CD8-positive, alpha-beta memory T cell (primary cell): ENCODE measurements at regions not wholly inside any gene's neighbourhood (a gene's known extent, or its start where the extent isn't known, plus 50 kb on each side); places are given as distances from the start of the nearest gene placed in this dataset.

Experiments
- CTCF ChIA-PET: fragments of 350-600 bp; sonication (Branson Sonifier 250); formaldehyde crosslinking; loops from one replicate; lab custom pipeline; 2021; ENCODE audit warnings: antibody characterized with exemption; lab: Charles Lee
- POLR2A ChIA-PET: fragments of 350-600 bp; sonication (Branson Sonifier 250); formaldehyde crosslinking; loops from one replicate; lab custom pipeline; 2021; ENCODE audit warnings: antibody characterized with exemption; lab: Charles Lee
- DNase-seq, 5 donors: peaks; one replicate each; pipeline versions ENCODE4 v3.0.0 to v3.0.0-alpha.2; 2020 to 2022; ENCODE audit warnings: mixed read lengths in 1 of 5
- H3K27ac ChIP-seq: one replicate; pipeline ENCODE4 v1.7.0; 2013; ENCODE audit warnings: low read depth, mild to moderate bottlenecking, low read length, moderate library complexity
- H3K27me3 ChIP-seq: 2 replicates; pipeline ENCODE4 v1.7.0; 2013; ENCODE audit warnings: low read length, mild to moderate bottlenecking; ENCODE audit not compliant: insufficient read depth, poor library complexity, severe bottlenecking
- H3K36me3 ChIP-seq: 2 replicates; pipeline ENCODE4 v1.7.0; 2013; ENCODE audit warnings: mild to moderate bottlenecking, low read length, moderate library complexity; ENCODE audit not compliant: insufficient read depth
- H3K4me1 ChIP-seq: 2 replicates; pipeline ENCODE4 v1.7.0; 2013; ENCODE audit warnings: mild to moderate bottlenecking, low read length, moderate library complexity; ENCODE audit not compliant: insufficient read depth
- H3K4me3 ChIP-seq: 2 replicates; pipeline ENCODE4 v1.7.0; 2013; ENCODE audit warnings: mild to moderate bottlenecking, low read length
- H3K9me3 ChIP-seq: 2 replicates; pipeline ENCODE4 v1.7.0; 2013; ENCODE audit warnings: mild to moderate bottlenecking, low read length
- H3K27ac Mint-ChIP-seq, 8 donors: one replicate each; pipeline ENCODE4 v1.8.0; 2020 to 2021; ENCODE audit warnings: mixed read lengths in 8 of 8, mild to moderate bottlenecking in 6 of 8, inconsistent platforms in 3 of 8, moderate library complexity in 3 of 8
- H3K27me3 Mint-ChIP-seq, 2 donors: one replicate each; pipeline ENCODE4 v1.8.0; 2020 to 2021; ENCODE audit warnings: mixed read lengths in 2 of 2, mild to moderate bottlenecking in 1 of 2, moderate library complexity in 1 of 2
- H3K36me3 Mint-ChIP-seq, 3 donors: one replicate each; pipeline ENCODE4 v1.8.0; 2020 to 2021; ENCODE audit warnings: mixed read lengths in 3 of 3, inconsistent platforms in 1 of 3, mild to moderate bottlenecking in 1 of 3
- H3K4me1 Mint-ChIP-seq, 3 donors: one replicate each; pipeline ENCODE4 v1.8.0; 2020 to 2021; ENCODE audit warnings: mixed read lengths in 3 of 3, inconsistent platforms in 1 of 3, mild to moderate bottlenecking in 1 of 3
- H3K4me3 Mint-ChIP-seq, 7 donors: one replicate each; pipeline ENCODE4 v1.8.0; 2020 to 2021; ENCODE audit warnings: mixed read lengths in 7 of 7, mild to moderate bottlenecking in 6 of 7, moderate library complexity in 4 of 7, inconsistent platforms in 2 of 7
- H3K9me3 Mint-ChIP-seq, 5 donors: one replicate each; pipeline ENCODE4 v1.8.0; 2020 to 2022; ENCODE audit warnings: mixed read lengths in 5 of 5, mild to moderate bottlenecking in 3 of 5, moderate library complexity in 2 of 5, inconsistent platforms in 1 of 5

DNA sequence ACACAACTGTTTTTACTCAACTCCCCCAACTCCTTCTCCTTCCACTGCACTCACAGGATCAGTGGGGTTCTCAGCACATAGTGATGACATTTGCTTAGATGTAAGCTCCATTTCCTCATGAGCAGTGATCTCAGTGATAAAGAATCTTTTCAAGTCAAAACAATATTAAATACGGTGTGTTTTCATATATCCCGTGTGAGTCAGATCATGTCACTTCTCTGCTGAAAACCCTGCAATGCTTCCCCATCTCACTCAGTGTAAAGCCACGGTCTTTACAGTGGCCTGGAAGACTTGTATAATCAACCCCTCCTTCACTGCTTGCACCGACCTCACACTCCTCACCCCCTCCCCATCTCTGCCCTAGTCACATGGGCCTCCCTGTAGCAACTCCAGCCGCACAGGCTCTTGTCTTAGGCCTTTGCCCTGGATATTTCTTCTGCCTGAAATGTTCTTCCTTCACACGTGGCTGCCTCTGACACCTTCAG is 149.7 kb upstream of the ARHGAP5 start:
- POLR2A ChIA-PET: no interaction called here
- no peak overlapping the region for H3K27ac ChIP-seq
- CTCF ChIA-PET: interaction anchor here (1.0 to 2.5 kb wide), 6 partner anchors 11 to 326 kb away, joined by 3 to 20 read pairs (median 4); no protein-coding TSS in a partner anchor

DNA sequence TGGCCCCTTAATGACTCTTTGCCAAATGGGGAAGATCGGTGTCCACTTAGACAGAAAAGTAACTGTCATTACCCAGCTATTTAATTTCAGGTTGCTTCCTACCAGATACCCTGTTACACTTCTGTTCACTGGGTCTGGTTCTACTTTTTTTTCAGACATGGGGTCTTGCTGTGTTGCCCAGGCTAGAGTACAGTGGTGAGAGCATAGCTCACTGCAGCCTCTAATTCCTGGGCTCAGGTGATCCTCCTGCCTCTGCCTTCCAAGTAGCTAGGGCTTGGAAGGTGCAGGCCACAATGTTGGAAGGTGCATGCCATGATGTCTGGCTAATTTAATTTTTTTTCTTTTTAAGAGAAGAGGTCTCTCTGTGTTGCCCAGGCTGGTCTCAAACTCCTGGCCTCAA is 147.0 kb upstream of the ARHGAP5 start:
- H3K27ac Mint-ChIP-seq: no peak overlapping the region
- CTCF ChIA-PET: interaction anchor here (0.8 to 1.3 kb wide), 2 partner anchors 13 to 325 kb away, joined by 3 read pairs; no protein-coding TSS in a partner anchor
- H3K27ac ChIP-seq: no peak overlapping the region
- H3K9me3 ChIP-seq: no peaks in the 10 kb centered on the region
- no peak overlapping the region for H3K4me3 Mint-ChIP-seq
- H3K27me3 ChIP-seq: no peaks in the 10 kb centered on the region
- DNase-seq: no peak
- no peaks in the 10 kb centered on the region for H3K4me1 ChIP-seq
- H3K4me3 ChIP-seq: no peak overlapping the region
- peaks cover 0 to 2% (median 0%) of the 10 kb centered on the region in 5 donors for H3K9me3 Mint-ChIP-seq
- POLR2A ChIA-PET: no interaction called here
- no peaks in the 10 kb centered on the region for H3K36me3 ChIP-seq
- peaks cover 0 to 2% of the 10 kb centered on the region in 2 donors for H3K27me3 Mint-ChIP-seq
- no peaks in the 10 kb centered on the region for H3K36me3 Mint-ChIP-seq
- H3K4me1 Mint-ChIP-seq: peaks cover 0 to 9% (median 0%) of the 10 kb centered on the region in 3 donors

More for the DNA sequence above, 149.7 kb upstream of the ARHGAP5 start:
- no peaks in the 10 kb centered on the region for H3K9me3 Mint-ChIP-seq
- peak overlapping the region in 2 of 8 donors; percentile 37 to 47 for H3K27ac Mint-ChIP-seq
- H3K4me1 Mint-ChIP-seq: peaks cover 0 to 9% (median 0%) of the 10 kb centered on the region in 3 donors
- H3K36me3 ChIP-seq: no peaks in the 10 kb centered on the region
- peaks cover 0 to 1% (median 0%) of the 10 kb centered on the region in 3 donors for H3K36me3 Mint-ChIP-seq
- no peak for DNase-seq
- no peak overlapping the region for H3K4me3 ChIP-seq
- no peak overlapping the region for H3K4me3 Mint-ChIP-seq
- no peaks in the 10 kb centered on the region for H3K27me3 ChIP-seq
- H3K4me1 ChIP-seq: no peaks in the 10 kb centered on the region
- no peaks in the 10 kb centered on the region for H3K9me3 ChIP-seq
- no peaks in the 10 kb centered on the region for H3K27me3 Mint-ChIP-seq

DNA sequence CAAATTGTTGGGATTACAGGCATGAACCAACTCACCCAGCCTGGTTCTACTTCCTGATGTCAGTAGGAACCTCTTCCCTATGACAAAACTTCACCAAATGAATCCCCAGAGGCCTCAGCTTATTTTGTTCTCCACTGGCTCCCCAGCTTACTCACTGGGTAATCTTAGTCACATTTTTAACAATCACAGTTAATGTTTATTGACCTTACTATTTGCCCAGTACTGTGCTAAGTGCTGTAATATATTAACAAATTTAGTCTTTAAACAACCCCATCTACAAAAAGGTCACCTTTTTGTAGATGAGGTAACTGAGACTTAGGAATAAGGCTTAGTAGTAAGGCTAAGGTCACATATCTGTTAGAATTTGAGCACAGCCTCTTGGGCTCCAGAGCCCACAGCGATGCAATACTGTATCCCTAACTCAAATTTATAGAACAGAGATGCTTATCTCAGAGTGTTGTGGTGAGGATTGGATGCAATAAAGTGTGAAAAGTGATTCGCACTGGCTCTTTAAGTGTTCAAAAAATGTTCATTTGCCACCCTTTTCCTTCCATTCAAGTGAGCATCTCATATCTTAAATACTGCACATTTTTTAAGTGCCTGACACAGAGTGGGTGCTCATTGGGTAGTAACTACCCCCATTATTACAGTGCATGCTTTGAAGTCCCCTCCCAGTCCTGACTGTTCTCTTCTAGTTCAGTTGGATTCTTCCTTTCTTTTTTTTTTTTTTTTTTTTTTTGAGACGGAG is 146.4 kb upstream of the ARHGAP5 start:
- POLR2A ChIA-PET: no interaction called here

DNA sequence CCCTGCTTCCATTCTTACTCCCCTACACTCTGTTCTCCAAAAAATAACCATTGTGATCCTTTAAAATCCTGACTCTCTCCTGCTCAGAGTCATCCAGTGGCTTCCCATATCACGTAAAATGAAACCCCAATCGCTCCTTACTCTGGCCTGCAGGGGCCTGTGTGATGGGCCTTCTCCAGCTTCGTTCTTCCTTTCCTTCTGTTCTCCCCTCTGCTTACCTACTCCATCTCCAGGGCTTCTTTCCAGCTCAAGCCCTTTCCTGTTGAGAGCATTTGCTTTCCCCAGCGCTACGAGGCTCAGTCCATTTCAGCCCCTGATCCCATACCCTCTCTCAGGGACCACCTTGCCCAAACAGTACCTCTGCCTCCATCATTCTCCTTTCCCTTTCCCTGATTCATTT is 144.4 kb upstream of the ARHGAP5 start:
- Histone ChIP-seq H3K27ac (no peak overlapping the region), H3K4me3 (no peak overlapping the region), H3K27me3 (no peaks in the 10 kb centered on the region), H3K36me3 (no peaks in the 10 kb centered on the region), H3K9me3 (no peaks in the 10 kb centered on the region), H3K4me1 (no peaks in the 10 kb centered on the region)
- no peaks in the 10 kb centered on the region for H3K36me3 Mint-ChIP-seq
- peaks cover 0 to 2% (median 0%) of the 10 kb centered on the region in 5 donors for H3K9me3 Mint-ChIP-seq
- DNase-seq: no peak
- POLR2A ChIA-PET: no interaction called here
- peaks cover 0 to 2% of the 10 kb centered on the region in 2 donors for H3K27me3 Mint-ChIP-seq
- H3K4me1 Mint-ChIP-seq: peaks cover 0 to 5% (median 4%) of the 10 kb centered on the region in 3 donors
- H3K4me3 Mint-ChIP-seq: no peak overlapping the region
- H3K27ac Mint-ChIP-seq: no peak overlapping the region
- CTCF ChIA-PET: no interaction called here

More for the DNA sequence above, 146.4 kb upstream of the ARHGAP5 start:
- no peak overlapping the region for H3K4me3 ChIP-seq
- H3K4me1 ChIP-seq: no peaks in the 10 kb centered on the region
- no peak overlapping the region for H3K27ac ChIP-seq
- no peaks in the 10 kb centered on the region for H3K27me3 ChIP-seq
- CTCF ChIA-PET: interaction anchor here (0.8 to 1.3 kb wide), 2 partner anchors 12 to 324 kb away, joined by 3 read pairs; no protein-coding TSS in a partner anchor
- H3K9me3 ChIP-seq: no peaks in the 10 kb centered on the region
- no peaks in the 10 kb centered on the region for H3K36me3 ChIP-seq
- Mint-ChIP-seq H3K27ac (no peak overlapping the region), H3K9me3 (peaks cover 0 to 2% (median 0%) of the 10 kb centered on the region in 5 donors), H3K36me3 (no peaks in the 10 kb centered on the region), H3K4me3 (no peak overlapping the region), H3K4me1 (peaks cover 0 to 9% (median 0%) of the 10 kb centered on the region in 3 donors), H3K27me3 (peaks cover 0 to 2% of the 10 kb centered on the region in 2 donors)
- DNase-seq: no peak

DNA sequence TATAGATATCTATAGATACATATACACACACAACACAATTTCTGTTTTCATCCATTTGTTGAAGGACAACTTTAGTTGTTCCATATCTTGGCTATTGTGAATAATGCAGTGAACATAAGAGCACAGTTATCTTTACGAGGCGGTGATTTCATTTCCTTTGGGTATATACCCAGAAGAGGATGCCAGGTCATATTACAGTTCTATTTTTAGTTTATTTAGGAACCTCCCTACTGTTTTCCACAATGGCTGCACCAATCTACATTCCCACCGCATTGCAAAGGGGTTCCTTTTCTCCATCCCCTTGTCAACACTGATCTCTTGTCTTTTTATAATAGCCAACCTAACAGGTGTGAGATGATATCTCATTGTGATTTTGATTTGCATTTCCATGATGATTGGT is 143.4 kb upstream of the ARHGAP5 start:
- Mint-ChIP-seq H3K4me1 (peaks cover 4 to 9% (median 8%) of the 10 kb centered on the region in 3 donors), H3K9me3 (peaks cover 0 to 2% (median 0%) of the 10 kb centered on the region in 5 donors), H3K4me3 (no peak overlapping the region), H3K36me3 (no peaks in the 10 kb centered on the region), H3K27ac (no peak overlapping the region), H3K27me3 (peaks cover 0 to 3% of the 10 kb centered on the region in 2 donors)
- H3K27ac ChIP-seq: no peak overlapping the region
- no peaks in the 10 kb centered on the region for H3K4me1 ChIP-seq
- H3K4me3 ChIP-seq: no peak overlapping the region
- no peaks in the 10 kb centered on the region for H3K27me3 ChIP-seq
- POLR2A ChIA-PET: no interaction called here
- no peaks in the 10 kb centered on the region for H3K9me3 ChIP-seq
- CTCF ChIA-PET: no interaction called here
- H3K36me3 ChIP-seq: no peaks in the 10 kb centered on the region
- DNase-seq: no peak

DNA sequence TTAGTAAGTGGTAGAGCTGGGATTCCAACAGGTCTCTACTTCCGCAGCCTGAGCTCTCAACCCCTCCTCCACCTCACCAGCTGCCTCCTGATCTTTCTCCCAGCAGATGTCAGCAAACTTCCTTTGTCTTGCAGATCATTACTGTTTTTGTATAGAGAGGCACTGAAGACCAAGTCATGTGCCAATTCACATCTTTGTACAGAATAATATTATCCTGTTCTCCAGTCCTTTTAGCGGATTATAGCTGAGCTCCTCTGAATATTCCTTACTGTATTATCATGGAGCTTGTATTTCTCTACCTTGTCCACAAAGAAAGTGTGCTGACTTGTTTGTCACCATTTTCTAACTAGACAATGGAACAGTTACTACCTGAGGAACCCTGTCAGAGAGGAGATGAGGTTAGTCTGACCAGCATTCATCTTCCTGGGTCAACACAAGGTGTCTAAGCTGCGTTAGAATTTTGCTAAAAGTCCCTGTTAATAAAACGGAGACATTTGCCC is 142.3 kb upstream of the ARHGAP5 start:
- DNase-seq: no peak
- H3K4me3 ChIP-seq: no peak overlapping the region
- H3K4me1 Mint-ChIP-seq: peaks cover 4 to 9% (median 8%) of the 10 kb centered on the region in 3 donors
- POLR2A ChIA-PET: no interaction called here
- H3K36me3 Mint-ChIP-seq: no peaks in the 10 kb centered on the region
- H3K27ac ChIP-seq: no peak overlapping the region
- H3K9me3 ChIP-seq: no peaks in the 10 kb centered on the region
- no peaks in the 10 kb centered on the region for H3K36me3 ChIP-seq
- H3K9me3 Mint-ChIP-seq: peaks cover 0 to 2% (median 0%) of the 10 kb centered on the region in 5 donors
- H3K4me1 ChIP-seq: no peaks in the 10 kb centered on the region
- CTCF ChIA-PET: interaction anchor here (2.0 kb wide), 1 partner anchor 9 kb away, joined by 10 read pairs; no protein-coding TSS in a partner anchor
- H3K27me3 Mint-ChIP-seq: peaks cover 0 to 3% of the 10 kb centered on the region in 2 donors
- no peak overlapping the region for H3K4me3 Mint-ChIP-seq
- H3K27ac Mint-ChIP-seq: no peak overlapping the region
- no peaks in the 10 kb centered on the region for H3K27me3 ChIP-seq

DNA sequence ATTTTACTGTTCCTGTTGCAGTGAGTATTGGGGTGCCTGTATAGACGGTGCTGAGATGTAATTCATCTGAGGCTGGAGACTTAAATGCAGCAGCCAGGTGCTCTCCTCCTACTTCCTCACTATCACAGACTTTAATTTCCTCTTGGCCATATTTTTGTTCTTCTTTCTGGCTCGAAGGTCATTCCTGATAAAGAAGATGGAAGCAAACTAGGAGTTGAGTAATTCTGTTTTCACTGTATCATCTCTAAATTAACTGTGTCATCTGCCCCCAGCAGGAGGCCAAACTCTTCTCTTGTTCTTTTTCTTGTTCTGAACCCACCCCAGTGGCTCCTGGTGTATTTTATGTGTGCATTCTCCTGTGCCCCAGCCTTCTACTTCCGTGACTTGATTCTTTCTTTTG is 141.7 kb upstream of the ARHGAP5 start:
- POLR2A ChIA-PET: no interaction called here
- H3K36me3 Mint-ChIP-seq: no peaks in the 10 kb centered on the region
- H3K36me3 ChIP-seq: no peaks in the 10 kb centered on the region
- H3K9me3 ChIP-seq: no peaks in the 10 kb centered on the region
- H3K27me3 Mint-ChIP-seq: peaks cover 0 to 3% of the 10 kb centered on the region in 2 donors
- no peak for DNase-seq
- no peaks in the 10 kb centered on the region for H3K27me3 ChIP-seq
- H3K4me1 Mint-ChIP-seq: peaks cover 4 to 9% (median 8%) of the 10 kb centered on the region in 3 donors
- CTCF ChIA-PET: interaction anchor here (2.0 kb wide), 1 partner anchor 10 kb away, joined by 10 read pairs; no protein-coding TSS in a partner anchor
- H3K4me3 ChIP-seq: no peak overlapping the region
- no peak overlapping the region for H3K27ac ChIP-seq
- H3K4me3 Mint-ChIP-seq: no peak overlapping the region
- no peak overlapping the region for H3K27ac Mint-ChIP-seq
- no peaks in the 10 kb centered on the region for H3K4me1 ChIP-seq
- H3K9me3 Mint-ChIP-seq: peaks cover 0 to 2% (median 0%) of the 10 kb centered on the region in 5 donors

DNA sequence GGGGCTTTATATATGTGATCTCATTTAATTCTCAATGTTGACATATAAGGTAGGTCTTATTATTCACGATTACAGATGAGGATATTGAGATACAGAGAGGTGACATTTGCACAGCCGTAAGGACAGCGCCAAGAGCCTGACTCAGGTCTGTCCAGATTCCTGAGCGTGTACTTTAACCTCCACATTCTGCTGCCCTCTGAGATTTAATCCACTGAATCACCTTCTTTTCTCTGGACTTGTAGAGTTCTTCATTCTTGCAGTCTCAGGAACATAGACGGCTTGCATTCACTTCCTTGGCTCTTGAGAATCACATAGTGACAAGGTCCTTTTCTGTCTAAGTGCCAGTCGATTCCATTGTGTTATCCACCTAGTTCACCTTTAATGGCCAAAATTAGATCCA is 141.0 kb upstream of the ARHGAP5 start:
- H3K27ac ChIP-seq: no peak overlapping the region
- H3K4me1 ChIP-seq: no peaks in the 10 kb centered on the region
- POLR2A ChIA-PET: no interaction called here
- no peak overlapping the region for H3K4me3 ChIP-seq
- CTCF ChIA-PET: interaction anchor here (2.0 kb wide), 1 partner anchor 10 kb away, joined by 10 read pairs; no protein-coding TSS in a partner anchor
- H3K4me1 Mint-ChIP-seq: peaks cover 4 to 9% (median 8%) of the 10 kb centered on the region in 3 donors
- no peaks in the 10 kb centered on the region for H3K9me3 ChIP-seq
- H3K36me3 ChIP-seq: no peaks in the 10 kb centered on the region
- H3K27me3 ChIP-seq: no peaks in the 10 kb centered on the region
- peaks cover 0 to 2% (median 0%) of the 10 kb centered on the region in 5 donors for H3K9me3 Mint-ChIP-seq
- peaks cover 0 to 3% of the 10 kb centered on the region in 2 donors for H3K27me3 Mint-ChIP-seq
- H3K4me3 Mint-ChIP-seq: no peak overlapping the region
- DNase-seq: no peak
- no peaks in the 10 kb centered on the region for H3K36me3 Mint-ChIP-seq
- H3K27ac Mint-ChIP-seq: no peak overlapping the region
